H54 (cell line): ENCODE measurements at regions not wholly inside any gene's neighbourhood (a gene's known extent, or its start where the extent isn't known, plus 50 kb on each side); places are given as distances from the start of the nearest gene placed in this dataset.

Experiments used
- DNase-seq: peaks from one replicate; pipeline ENCODE4 v3.0.0; 2011; ENCODE audit warnings: low spot score, mixed read lengths; ENCODE audit not compliant: insufficient read length
- FAIRE-seq: peaks from 3 replicates; lab custom pipeline; 2011; peaks lifted over from hg19 to GRCh38; lab: Jason Lieb, UNC
- POLR2A ChIP-seq: IDR thresholded peaks from 2 replicates; pipeline ENCODE4 v1.6.1; 2011; ENCODE audit warnings: low read depth, mild to moderate bottlenecking, low read length

DNA sequence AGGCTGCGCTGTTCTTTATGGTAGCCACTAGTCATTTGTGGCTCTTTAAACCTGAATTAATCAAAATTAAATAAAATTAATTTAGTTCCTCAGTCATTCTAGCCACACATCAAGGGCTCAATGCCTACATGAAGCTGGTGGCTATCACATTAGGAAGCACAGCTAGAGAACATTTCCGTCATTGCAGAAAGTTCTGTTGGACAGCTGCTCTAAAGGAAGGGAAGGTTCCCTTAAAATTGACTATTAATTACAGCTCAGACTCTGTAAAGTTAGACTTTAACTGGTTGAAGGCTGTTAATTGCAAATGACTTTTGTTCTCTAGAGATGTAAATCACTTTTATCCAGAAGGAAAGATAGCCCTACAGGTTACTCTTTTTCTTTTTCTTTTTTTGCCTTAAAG, 202.7 kb upstream of the ADAMTS9 start:
- DNase-seq = no peak
- no peak for FAIRE-seq
- TF ChIP-seq POLR2A = no peak

DNA sequence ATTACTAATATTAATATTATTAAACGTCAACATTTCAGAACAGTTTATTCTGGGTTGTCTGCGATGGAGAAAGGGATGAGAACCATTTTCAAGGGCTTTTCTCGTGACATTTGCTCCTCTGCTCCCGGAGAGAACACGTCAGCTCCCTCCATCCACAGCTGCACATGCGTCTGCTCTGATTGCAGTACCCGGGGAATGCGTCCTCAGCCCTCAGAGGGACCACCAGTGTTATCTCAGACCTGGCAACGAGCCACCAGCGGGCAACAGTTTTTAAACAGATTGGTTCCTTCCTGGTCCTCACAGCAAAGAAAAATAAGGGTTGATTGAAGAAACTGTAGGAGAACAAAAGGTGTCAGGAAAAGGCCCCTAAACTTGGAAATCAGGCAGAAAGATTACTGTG, 202.2 kb upstream of the ADAMTS9 start:
- DNase-seq = no peak
- no peak for FAIRE-seq

DNA sequence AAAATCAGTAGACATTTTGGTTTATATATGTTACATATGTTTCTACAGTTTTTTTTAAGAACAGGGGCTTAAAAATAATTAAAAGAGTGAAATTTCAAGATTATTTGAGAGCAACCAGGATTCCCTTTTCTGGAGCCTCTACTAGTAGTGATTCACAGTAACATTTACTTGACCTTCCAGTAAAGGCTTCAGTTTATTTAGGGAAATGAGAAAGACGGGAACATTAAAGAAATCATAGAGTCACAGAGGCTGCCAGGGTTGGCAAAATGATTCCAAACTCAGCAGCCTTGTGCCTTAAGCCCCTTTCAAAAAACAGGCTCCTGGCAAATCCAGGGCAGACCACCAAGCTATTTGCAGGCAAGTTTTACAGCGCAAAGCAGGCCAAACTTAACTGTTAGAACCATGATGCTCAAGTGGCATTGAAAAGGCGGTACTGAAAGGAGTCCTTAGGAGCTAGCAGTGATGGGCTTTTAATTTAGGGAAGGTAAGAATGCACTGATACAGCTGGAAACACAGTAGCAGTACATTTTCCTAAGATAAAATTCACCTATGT, 201.1 kb upstream of the ADAMTS9 start:
- no peak for FAIRE-seq
- DNase-seq = no peak

More for the DNA sequence above, 202.2 kb upstream of the ADAMTS9 start:
- TF ChIP-seq POLR2A = no peak

DNA sequence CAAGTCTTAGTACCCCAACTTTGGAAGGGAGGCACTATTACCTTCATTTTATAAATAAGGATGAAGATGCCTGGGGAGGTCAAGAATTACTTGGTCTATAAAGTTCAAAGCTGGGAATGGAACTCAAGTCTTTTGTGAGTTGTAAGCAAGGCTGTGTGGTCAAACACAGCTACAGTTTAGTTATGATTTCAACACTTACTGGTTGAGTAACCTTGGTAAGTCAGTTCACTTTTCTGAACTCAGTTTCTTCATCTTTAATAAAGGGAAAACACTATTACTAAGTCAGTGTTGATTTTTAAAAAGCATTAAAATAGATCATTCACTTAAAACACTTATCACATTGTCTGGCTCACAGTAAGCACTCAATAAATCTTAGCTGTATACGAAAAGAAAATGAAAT, 200.4 kb upstream of the ADAMTS9 start:
- no peak for TF ChIP-seq POLR2A
- DNase-seq (no peak), FAIRE-seq (no peak)

More for the DNA sequence above, 201.1 kb upstream of the ADAMTS9 start:
- no peak for TF ChIP-seq POLR2A

DNA sequence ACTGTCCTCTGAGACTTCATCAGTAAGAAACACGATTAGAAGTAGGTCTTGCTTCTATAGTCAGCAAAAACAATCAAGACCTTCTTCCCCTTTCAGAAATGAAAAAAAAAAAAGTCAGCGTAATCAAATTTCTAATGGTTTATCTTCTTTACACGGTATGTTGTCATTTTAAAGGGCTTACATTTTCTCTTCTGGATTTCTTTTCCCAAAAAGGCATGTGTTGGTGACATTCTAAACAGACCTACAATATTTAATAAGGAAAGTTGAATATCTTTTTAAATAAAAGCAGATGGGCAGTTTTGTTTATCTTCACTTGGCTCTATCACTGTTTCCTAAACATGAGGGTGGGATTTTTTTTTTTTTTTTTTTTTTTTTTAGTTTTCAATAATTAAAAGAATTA, 197.3 kb upstream of the ADAMTS9 start:
- FAIRE-seq (no peak), DNase-seq (no peak)
- TF ChIP-seq POLR2A = no peak

DNA sequence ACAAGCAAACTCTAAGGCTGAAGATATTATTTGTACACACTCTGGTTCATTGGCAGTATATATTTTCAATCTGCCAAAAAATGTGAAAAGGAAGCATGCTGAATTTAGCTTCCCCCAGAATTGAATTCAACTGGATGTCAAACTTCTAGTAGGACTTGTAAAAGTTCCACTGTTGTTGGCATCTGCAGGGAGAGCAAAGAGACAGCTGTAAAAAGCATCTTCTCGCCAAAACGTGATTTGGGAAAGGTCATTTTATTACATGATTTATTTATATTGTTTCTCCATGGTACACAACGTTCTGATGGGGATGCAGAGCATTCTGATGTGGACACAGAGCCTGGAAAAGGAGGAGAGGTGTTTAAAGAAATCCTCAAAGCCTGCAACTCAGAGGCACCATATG, 196.7 kb upstream of the ADAMTS9 start:
- no peak for DNase-seq
- no peak for TF ChIP-seq POLR2A
- no peak for FAIRE-seq

DNA sequence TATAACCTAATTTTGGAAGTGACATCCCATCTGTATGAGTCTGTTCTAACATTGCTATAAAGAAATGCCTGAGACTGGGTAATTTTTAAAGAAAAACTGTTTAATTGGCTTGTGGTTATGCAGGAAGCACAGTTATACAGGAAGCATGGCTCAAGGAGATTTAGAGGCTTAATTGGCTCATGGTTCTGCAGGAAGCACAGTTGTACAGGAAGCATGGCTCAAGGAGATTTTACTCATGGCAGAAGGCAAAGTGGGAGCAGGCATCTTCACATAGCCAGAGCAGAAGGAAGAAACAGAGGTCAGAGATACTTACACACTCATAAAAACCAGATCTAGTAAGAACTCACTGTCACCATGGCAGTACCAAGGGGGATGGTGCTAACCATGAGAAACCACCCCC, 193.1 kb upstream of the ADAMTS9 start:
- DNase-seq (no peak), FAIRE-seq (no peak)
- no peak for TF ChIP-seq POLR2A

DNA sequence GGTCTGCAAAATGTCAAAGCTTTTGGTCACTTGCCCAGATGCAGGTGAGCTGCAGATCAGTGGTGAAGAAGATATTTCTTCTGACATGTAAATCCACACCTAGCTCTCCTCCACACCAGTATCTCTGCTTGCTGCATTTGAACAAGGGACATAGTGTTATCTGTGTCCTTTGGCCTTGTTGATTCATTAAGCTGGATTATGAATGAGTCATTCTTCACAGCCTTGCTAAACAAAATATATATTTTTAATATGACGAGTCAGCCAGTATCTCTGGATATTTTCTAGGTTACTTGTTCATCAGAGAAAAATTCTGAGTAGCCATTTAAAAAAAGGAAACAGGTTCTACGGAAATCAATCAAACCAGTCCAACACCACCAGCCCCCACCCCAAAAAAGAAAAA, 190.6 kb upstream of the ADAMTS9 start:
- no peak for FAIRE-seq
- no peak for DNase-seq
- TF ChIP-seq POLR2A = no peak

DNA sequence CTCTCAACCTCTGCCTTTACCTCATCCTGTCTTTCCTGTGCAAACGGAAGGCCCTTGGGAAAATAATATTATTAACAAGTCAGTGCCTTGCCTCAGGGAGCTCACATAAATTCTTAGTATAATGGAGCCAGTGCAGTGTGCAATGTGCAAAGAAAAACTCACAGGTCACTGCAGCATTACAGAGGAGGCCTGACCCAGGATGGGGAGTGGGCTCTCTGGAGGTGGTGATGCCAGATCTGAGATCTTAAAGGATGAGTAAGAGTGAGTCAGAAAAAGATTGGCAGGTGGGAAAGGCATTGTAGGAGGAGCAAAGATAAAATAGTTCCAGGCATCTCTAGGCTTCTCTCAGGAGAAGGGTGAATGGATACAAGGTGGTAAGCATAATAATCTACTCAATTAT, 185.6 kb upstream of the ADAMTS9 start:
- DNase-seq = no peak
- FAIRE-seq = no peak
- no peak for TF ChIP-seq POLR2A

DNA sequence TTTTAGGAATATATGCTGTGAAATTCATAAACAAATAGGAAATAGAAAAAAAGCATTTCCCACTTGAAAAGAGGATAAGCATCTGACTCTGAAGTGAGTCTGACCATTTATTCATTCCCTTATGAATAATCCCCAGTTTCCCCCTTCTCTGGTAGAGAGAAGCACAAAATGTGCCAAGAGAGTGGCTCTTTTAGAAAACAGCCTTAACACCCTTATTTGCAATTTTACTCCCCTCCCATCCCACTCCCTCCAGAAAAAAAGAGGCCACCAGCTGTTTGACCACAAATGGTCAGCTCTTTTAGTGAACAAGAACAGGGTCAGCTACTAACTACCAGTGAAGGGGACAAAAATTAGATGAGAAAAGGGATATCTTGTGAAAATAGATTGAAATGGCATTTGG, 184.5 kb upstream of the ADAMTS9 start:
- no peak for TF ChIP-seq POLR2A
- DNase-seq (no peak), FAIRE-seq (no peak)

DNA sequence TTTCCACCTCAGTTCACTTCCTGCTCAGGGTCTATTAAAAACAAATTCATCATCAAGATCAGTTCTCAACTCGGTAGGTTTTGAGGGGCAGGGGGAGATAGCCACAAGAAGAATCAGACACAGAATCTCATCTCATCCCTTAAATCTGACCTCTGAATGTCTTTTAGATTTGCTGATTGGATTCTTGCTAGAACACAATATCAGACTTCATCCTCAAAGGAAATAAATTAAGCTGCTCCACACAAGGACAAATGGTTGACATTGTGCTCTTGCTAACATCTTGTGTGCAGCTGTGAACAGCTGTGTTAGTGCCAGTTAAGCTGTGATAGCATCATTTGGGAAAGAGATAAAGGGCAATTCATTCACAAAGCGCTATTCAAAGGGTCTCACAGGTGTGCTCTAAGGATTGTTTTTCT, 184.0 kb upstream of the ADAMTS9 start:
- DNase-seq (no peak), FAIRE-seq (no peak)
- no peak for TF ChIP-seq POLR2A

DNA sequence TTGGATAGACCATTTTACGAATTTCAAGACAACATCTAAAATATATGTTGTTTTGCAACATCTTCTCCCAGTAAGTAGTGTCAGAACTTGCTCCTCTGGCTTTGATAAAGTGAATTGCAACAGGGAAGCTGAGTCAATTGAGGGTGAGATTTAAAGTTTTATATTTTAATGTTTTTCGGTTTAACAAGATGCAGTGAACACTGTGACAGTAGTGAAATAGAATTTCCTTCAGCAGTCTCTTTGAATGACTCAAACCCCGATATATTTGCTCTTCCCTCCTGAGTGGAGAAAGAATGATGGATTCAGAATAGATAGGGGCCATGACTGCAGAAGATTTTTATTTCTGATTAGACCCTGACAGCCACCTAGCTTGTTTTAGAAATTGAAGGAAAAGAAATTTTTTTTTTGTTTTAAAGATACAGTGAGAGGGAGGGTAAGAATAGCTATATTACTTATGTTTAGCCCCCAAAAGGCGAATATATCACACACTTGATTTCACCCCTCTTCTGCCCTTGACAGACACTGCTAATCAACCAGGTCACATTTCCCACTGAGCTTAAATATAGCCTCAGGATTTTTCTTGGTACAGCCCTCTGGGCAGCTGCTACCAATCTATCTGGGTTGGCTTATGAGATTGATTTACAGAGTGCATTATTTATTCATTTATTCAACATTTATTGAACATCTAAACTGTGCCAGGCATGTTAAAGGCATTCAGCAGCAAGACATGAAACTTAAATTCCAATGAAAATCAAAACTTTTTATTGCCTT, 183.3 kb upstream of the ADAMTS9 start:
- DNase-seq (no peak), FAIRE-seq (no peak)
- TF ChIP-seq POLR2A = no peak

DNA sequence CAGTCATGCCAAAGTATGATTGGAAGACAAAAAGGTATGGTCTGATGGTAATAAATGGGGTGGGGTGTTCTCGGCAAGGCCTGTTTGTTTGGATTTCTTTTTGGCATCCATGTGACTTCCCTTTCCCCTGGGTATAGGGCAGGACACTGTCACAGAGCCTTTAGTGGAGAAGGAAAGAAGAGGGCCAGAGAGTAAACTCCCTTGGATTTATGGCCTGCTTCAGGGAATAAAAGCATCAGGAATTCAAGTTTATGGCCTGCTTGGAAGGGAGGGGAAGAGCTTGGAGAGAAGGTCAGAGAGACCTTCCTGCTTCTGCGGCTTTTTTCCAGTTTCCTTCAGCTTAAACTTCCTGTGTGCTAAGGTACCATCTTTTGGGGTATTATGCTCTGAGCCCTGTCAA, 179.4 kb upstream of the ADAMTS9 start:
- TF ChIP-seq POLR2A = no peak
- no peak for DNase-seq
- no peak for FAIRE-seq

DNA sequence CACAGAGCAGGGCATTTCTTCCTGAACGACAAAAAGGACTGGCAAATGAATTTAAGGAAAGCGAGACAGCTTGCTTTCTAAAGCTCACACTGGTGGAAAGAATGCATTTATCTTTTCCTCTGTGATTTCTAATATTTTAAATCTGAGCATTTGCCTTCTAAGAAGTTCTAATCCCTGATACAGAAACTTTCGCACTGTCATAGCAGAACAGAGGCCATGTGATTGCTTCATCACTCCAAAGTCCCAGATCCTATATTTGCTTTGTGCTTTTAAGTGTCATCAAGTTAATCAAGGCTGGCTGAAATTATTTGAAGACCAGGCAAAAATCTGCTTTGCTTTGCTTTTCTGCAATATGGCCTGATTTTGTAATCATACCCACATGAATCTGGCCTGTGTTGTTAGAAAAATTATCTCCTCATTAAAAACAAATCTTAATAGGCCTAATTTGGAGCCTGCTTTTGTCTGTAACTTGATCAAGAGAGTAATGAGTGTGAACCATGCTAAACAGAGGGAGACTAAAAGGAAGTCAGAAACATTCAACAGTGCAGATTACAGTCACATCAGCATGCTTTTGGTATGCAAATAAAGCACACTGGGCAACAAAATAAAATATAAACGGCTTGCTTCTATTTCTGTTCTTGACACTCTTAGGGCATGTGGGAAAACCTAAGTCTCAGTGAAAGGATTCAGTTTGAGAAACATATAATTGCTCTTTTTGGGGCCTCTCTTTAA, 178.2 kb upstream of the ADAMTS9 start:
- no peak for TF ChIP-seq POLR2A
- FAIRE-seq (no peak), DNase-seq (no peak)
